ENCODE measurements at regions not wholly inside any gene's neighbourhood (a gene's known extent, or its start where the extent isn't known, plus 50 kb on each side); places are given as distances from the start of the nearest gene placed in this dataset.

DNA sequence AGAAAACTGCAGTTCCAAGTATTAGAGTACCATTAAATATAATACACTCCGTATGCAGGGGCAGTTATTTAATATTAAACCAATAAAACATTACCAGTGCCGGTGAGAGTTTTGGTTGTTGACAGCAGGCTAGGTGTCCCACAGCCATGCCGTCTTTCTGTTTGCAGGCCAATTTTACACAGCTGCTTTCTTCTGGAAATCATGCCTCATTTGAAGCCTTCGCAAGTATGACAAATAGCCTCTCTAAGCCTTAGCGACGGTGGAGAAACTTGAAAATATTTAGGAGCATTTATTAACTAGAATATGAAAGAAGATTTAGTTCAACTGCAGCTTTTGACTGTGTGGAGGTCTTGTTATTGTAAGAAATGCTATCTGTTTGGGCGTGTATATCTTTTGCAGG is 226.0 kb downstream of the BMP2 start:
- no peak for DNase-seq (ENCODE audit: low read depth in 1 of 2, low spot score in 1 of 2)
- H3K27me3 ChIP-seq = no peaks in the 10 kb centered on the region
- H3K9me3 ChIP-seq (ENCODE audit: low read depth) = no peaks in the 10 kb centered on the region
- H3K27ac ChIP-seq = no peak overlapping the region
- H3K36me3 ChIP-seq = no peaks in the 10 kb centered on the region
- no peak overlapping the region for H3K4me3 ChIP-seq
- TF ChIP-seq, protein P1, sequence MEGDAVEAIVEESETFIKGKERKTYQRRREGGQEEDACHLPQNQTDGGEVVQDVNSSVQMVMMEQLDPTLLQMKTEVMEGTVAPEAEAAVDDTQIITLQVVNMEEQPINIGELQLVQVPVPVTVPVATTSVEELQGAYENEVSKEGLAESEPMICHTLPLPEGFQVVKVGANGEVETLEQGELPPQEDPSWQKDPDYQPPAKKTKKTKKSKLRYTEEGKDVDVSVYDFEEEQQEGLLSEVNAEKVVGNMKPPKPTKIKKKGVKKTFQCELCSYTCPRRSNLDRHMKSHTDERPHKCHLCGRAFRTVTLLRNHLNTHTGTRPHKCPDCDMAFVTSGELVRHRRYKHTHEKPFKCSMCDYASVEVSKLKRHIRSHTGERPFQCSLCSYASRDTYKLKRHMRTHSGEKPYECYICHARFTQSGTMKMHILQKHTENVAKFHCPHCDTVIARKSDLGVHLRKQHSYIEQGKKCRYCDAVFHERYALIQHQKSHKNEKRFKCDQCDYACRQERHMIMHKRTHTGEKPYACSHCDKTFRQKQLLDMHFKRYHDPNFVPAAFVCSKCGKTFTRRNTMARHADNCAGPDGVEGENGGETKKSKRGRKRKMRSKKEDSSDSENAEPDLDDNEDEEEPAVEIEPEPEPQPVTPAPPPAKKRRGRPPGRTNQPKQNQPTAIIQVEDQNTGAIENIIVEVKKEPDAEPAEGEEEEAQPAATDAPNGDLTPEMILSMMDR (IDR thresholded peaks at IDR 0.05; ENCODE audit: low read depth, low read length) = no peak
- H3K4me1 ChIP-seq (ENCODE audit: low read depth) = no peaks in the 10 kb centered on the region

DNA sequence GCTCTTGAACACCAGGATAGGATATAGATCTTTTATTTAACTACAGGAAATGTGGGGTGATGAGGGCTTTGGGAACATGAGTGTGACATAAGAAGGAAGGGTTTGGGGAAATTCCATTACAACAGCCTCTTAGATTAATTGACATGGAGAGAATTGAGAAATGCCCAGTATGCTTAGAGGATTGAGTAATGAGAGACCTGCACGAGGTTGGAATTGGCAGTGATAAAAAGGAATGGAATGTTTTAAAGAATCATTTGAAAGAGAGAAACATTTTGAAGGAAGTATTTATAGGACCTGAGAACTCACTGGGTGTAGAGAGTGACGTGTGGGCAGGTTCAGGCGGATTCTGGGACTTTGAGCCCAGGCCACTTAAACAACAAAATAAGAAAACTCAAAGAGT is 227.0 kb downstream of the BMP2 start:
- Histone ChIP-seq H3K4me1 (ENCODE audit: low read depth) (no peaks in the 10 kb centered on the region), H3K27ac (no peak overlapping the region), H3K27me3 (no peaks in the 10 kb centered on the region), H3K4me3 (no peak overlapping the region), H3K9me3 (ENCODE audit: low read depth) (no peaks in the 10 kb centered on the region), H3K36me3 (no peaks in the 10 kb centered on the region)
- peak in 1 of 2 donors; percentile 34 for DNase-seq (ENCODE audit: low read depth in 1 of 2, low spot score in 1 of 2)
- TF ChIP-seq, protein P1 (IDR thresholded peaks at IDR 0.05; ENCODE audit: low read depth, low read length) = no peak

DNA sequence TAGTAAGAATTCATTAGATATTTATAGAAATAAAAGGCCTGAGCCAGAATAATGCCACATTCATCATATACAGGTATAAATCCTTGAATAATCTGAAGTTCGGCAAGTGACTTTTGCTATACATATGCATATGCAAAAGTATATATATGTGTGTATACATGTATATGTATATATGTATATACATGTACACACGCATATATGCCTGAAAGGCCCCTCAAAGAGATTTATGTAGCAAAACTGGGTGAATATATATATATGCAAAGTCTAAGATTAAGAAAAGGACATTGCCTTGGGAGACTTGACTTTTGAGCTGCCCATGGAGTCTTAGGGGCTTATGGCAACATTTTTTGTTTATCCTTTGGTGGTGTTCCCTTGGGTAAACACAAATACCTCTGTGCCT is 231.4 kb downstream of the BMP2 start:
- no peaks in the 10 kb centered on the region for H3K9me3 ChIP-seq (ENCODE audit: low read depth)
- no peaks in the 10 kb centered on the region for H3K4me1 ChIP-seq (ENCODE audit: low read depth)
- no peak overlapping the region for H3K4me3 ChIP-seq
- no peaks in the 10 kb centered on the region for H3K27me3 ChIP-seq
- H3K27ac ChIP-seq = no peak overlapping the region
- TF ChIP-seq, protein P1 (IDR thresholded peaks at IDR 0.05; ENCODE audit: low read depth, low read length) = no peak
- no peaks in the 10 kb centered on the region for H3K36me3 ChIP-seq
- DNase-seq (ENCODE audit: low read depth in 1 of 2, low spot score in 1 of 2) = no peak

DNA sequence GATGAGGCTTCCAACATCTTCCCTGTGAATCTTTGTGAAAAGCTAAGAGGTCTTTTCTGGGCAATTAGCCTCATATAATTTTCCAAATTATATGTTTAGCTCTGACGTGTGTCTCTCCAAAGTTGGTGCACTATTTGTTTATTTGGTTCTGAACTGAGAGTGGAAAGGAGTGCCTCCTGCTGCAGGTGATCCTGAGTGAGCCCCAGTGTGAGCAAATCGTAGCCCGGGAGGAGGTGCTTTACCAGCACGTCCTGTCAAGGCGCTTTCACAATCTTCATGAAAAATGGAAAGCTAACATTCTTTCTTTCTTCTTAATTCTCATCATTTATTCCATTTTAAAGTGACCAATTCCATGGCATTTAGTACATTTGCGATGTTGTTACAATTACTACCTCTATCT is 231.9 kb downstream of the BMP2 start:
- no peaks in the 10 kb centered on the region for H3K4me1 ChIP-seq (ENCODE audit: low read depth)
- no peak overlapping the region for H3K27ac ChIP-seq
- no peak for DNase-seq (ENCODE audit: low read depth in 1 of 2, low spot score in 1 of 2)
- TF ChIP-seq, protein P1 (IDR thresholded peaks at IDR 0.05; ENCODE audit: low read depth, low read length) = no peak
- no peak overlapping the region for H3K4me3 ChIP-seq
- no peaks in the 10 kb centered on the region for H3K27me3 ChIP-seq
- H3K36me3 ChIP-seq = no peaks in the 10 kb centered on the region
- H3K9me3 ChIP-seq (ENCODE audit: low read depth) = no peaks in the 10 kb centered on the region

DNA sequence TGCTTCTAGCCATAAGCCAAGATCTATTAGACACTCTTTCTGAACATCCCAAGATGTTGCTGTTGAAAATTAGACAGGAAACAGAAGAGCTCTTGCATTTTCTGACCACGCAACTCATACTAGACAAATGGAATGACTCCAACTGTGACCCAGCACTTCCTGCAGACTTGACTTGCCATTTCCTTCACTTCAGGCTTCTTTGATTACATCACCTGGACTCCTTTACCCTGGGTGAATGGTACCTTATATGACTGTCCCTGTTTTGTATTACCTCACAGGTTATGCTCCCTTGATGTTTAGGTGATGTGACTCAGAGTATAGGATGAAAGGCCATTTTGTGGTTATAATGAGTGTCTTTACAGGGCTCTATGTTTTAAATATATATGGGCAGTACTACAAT is 236.1 kb downstream of the BMP2 start:
- H3K9me3 ChIP-seq (ENCODE audit: low read depth) = no peaks in the 10 kb centered on the region
- H3K4me3 ChIP-seq = no peak overlapping the region
- H3K36me3 ChIP-seq = no peaks in the 10 kb centered on the region
- H3K27ac ChIP-seq = no peak overlapping the region
- TF ChIP-seq, protein P1 (IDR thresholded peaks at IDR 0.05; ENCODE audit: low read depth, low read length) = no peak
- H3K27me3 ChIP-seq = no peaks in the 10 kb centered on the region
- no peaks in the 10 kb centered on the region for H3K4me1 ChIP-seq (ENCODE audit: low read depth)
- peak in 1 of 2 donors; percentile 1 for DNase-seq (ENCODE audit: low read depth in 1 of 2, low spot score in 1 of 2)

DNA sequence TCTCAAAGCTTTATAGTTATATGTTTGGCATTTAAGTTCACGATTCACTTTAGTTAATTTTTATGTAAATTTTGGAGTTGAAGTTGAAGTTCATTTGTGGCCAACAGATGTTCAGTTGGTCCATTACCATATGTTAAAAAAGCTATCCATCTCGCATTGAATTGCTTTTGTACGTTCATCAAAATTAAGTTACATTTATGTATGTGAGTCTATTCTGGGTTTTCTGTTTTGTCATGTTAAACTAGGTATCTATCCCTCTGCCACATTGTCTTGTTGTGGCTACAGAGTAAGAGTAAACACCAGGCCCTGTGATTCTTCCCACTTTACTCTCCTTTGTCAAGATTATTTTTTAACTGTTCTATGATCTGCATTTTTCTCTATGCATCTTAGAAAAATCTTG is 237.3 kb downstream of the BMP2 start:
- no peaks in the 10 kb centered on the region for H3K27me3 ChIP-seq
- no peaks in the 10 kb centered on the region for H3K36me3 ChIP-seq
- no peaks in the 10 kb centered on the region for H3K4me1 ChIP-seq (ENCODE audit: low read depth)
- no peak overlapping the region for H3K4me3 ChIP-seq
- H3K27ac ChIP-seq = no peak overlapping the region
- no peaks in the 10 kb centered on the region for H3K9me3 ChIP-seq (ENCODE audit: low read depth)
- TF ChIP-seq, protein P1 (IDR thresholded peaks at IDR 0.05; ENCODE audit: low read depth, low read length) = no peak
- no peak for DNase-seq (ENCODE audit: low read depth in 1 of 2, low spot score in 1 of 2)

Measured in cardiac muscle cell (in vitro differentiated cells and primary cell).